SW480 (cell line): ENCODE measurements at regions not wholly inside any gene's neighbourhood (a gene's known extent, or its start where the extent isn't known, plus 50 kb on each side); places are given as distances from the start of the nearest gene placed in this dataset.
"Not testable (repeated sequence)": the region's sequence is repeated elsewhere in the genome, so short reads cannot be mapped to it uniquely, and the experiment has no call there.

Experiments
- DNase-seq: peaks from one replicate; pipeline ENCODE4 v3.0.0-alpha.2; 2016; ENCODE audit warnings: low spot score

DNA sequence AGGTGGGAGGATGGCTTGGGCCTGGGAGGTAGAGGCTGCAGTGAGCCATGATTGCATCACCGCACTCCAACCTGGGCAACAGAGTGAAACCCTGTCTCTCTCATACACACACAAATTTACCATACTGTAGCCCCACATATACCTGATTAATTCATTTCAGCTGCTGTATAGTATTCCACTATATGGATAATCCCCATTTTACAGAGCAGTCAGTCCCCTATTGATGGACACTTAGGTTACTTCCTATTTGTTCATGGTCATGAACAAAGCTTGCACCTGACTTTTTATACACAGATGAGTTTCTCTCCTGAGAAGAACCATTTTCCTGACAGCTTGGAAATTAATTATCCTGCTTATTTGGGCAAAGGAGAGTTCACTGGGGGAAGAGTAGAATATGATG is 59.2 kb downstream of the EMX2 start:
- no peak for DNase-seq

GRCh38 chr10:117603081-117603480 is 60.5 kb downstream of the EMX2 start:
- DNase-seq: no peak

- DNase-seq: no peak
These were observed 61.2 kb downstream of the EMX2 start for GRCh38 chr10:117603726-117604125.

- DNase-seq: no peak
These were observed 66.7 kb downstream of the EMX2 start for GRCh38 chr10:117609095-117609795.

- DNase-seq: no peak
These were observed 67.2 kb downstream of the EMX2 start for GRCh38 chr10:117609796-117610170.

GRCh38 chr10:117610321-117610720 is 67.8 kb downstream of the EMX2 start:
- DNase-seq: no peak

DNA sequence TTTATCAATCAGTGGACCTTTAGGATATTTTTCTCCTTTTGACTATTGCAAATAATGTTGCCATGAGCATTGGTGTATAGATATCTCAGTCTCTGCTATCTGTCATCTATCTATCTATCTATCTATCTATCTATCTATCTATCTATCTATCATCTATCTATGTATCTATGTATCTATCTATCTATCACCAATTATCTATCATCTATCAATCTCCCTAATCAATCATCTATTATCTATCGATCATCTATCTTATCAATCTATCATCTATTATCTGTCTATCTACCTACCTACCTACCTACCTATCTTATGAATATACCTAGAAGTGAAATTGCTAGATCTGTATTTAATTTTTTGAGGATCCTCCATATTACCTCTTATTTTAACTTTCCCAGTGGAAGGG is 69.6 kb downstream of the EMX2 start:
- no peak for DNase-seq

- no peak for DNase-seq
These were observed 73.1 kb downstream of the EMX2 start for GRCh38 chr10:117615649-117616048.

DNA sequence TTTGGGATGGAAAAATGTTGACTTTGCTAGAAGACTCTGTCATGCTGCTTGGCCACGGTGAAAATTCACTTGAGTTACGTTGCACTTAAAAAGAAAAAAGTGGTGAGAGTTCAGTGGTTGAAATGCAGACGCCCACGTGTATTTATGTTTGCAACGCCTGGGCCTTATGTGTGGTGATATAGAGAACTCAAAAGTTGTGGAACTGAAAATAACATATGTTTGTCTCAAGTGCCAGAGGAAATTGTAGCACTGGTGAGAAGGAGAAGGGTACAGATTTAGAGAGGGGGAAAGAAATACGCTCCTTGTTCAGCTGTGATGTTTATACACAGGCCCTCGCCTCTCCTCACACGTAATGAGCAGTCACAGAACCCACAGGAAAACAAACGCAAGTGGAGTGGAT is 73.6 kb downstream of the EMX2 start:
- no peak for DNase-seq

DNA sequence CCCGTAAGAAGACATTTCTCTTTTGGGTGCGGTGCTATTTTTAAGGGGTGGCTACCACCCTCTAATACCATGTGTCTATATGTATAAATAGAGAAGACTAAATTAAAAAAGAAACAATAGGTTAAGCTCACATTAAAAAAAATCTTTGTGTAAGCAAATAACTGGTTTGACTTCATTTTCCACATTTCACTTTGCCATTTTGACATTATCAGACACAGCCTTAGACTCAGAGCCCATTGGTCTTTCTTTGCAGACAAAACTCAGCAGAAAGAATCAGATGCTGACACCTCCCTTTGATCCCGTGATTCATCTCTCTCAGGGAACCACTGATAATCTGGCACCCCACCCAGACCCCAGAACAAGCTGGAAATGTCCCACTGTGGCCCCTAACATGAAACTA is 74.5 kb downstream of the EMX2 start:
- no peak for DNase-seq

- no peak for DNase-seq
These were observed 75.1 kb downstream of the EMX2 start for GRCh38 chr10:117617659-117618058.

GRCh38 chr10:117619223-117619622 is 76.7 kb downstream of the EMX2 start:
- DNase-seq: no peak

DNA sequence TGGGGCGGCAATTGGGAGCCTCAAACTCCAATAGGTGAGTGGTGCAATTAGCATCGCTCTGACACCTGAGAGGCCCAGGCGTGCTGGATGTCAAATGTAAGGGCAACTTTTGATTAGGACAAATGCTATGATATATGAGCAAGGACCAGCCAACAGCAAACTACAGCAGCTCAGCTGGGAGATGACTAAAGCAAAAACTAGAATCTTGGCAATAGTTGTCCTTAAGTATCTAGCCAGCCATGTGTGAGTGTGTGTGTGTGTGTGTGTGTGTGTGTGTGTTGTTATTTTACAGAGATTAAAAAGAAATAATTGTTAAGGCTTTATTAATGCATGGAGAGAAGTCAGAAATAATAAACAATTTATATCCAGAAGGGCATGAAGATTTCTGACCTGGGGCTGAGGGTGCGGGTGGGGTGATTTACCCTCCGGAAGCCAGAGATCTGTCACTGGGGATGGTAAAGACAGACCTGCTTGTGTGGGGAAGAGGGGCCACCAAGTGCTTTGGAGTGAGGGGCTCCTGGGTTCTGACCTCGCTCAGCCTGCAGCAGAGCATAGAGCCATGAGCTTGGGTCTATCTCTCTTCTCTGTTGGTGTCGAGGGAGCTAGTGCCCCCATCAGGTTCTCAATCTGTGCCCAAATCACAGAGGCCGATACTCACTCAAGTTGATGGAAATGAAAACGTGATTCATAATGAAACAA is 77.3 kb downstream of the EMX2 start:
- DNase-seq: no peak

DNA sequence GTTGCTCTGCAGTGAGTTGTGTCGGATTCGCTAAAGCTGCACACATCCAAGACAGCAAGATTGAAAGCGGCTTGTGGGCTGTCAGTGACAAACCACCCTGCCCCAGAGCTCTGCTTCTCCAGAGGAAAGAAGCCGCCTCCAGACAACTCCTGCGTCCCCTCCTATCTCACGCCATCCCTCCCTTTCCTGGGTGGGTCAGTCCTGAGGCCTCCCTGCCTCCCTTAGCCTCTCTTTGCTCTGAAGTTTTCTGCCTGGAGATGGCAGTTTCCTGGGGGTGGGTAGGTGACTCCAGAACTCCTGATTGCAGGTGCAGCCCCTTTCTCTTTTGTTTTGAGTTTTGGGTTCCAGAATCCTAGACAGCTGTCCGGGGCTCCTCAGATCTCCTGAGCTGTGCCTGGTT is 78.7 kb downstream of the EMX2 start:
- no peak for DNase-seq

GRCh38 chr10:117621795-117622420 is 79.4 kb downstream of the EMX2 start:
- DNase-seq: no peak

GRCh38 chr10:117622471-117623184 is 80.1 kb downstream of the EMX2 start:
- DNase-seq: no peak

GRCh38 chr10:117626228-117626627 is 83.7 kb downstream of the EMX2 start:
- no peak for DNase-seq

DNA sequence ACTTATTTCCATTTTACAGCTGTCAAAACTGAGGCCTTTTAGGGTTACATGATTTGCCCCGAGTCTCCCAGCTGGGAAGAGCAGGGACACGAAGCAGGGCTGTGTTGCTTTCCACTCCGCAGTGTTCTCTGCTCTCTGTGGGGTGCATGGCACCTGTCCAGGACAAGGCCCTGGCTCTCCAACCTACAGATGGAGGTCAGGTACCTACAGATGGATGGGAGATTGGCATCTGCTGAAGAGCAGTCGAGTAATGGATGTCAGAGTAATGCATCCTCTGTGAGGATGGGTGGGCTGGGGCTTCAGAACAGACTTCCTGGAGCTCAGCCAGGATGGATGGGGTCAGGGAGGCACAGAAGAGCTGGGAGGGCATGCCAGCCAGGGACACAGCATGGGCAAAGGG is 85.0 kb downstream of the EMX2 start:
- no peak for DNase-seq

DNA sequence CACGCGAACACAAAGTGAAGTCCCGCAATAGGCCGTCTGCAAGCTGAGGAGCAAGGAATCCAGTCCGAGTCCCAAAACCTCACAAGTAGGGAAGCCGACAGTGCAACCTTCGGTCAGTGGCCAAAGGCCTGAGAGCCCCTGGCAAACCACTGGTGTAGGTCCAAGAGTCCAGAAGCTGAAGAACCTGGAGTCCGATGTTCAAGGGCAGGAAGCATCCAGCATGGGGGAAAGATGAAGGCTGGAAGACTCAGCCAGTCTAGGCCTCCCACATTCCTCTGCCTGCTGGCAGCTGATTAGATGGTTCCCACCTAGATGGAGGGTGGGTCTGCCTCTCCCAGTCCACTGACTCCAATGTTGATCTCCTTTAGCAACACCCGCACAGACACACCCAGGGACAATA is 87.2 kb downstream of the EMX2 start:
- not testable (repeated sequence) for DNase-seq

DNA sequence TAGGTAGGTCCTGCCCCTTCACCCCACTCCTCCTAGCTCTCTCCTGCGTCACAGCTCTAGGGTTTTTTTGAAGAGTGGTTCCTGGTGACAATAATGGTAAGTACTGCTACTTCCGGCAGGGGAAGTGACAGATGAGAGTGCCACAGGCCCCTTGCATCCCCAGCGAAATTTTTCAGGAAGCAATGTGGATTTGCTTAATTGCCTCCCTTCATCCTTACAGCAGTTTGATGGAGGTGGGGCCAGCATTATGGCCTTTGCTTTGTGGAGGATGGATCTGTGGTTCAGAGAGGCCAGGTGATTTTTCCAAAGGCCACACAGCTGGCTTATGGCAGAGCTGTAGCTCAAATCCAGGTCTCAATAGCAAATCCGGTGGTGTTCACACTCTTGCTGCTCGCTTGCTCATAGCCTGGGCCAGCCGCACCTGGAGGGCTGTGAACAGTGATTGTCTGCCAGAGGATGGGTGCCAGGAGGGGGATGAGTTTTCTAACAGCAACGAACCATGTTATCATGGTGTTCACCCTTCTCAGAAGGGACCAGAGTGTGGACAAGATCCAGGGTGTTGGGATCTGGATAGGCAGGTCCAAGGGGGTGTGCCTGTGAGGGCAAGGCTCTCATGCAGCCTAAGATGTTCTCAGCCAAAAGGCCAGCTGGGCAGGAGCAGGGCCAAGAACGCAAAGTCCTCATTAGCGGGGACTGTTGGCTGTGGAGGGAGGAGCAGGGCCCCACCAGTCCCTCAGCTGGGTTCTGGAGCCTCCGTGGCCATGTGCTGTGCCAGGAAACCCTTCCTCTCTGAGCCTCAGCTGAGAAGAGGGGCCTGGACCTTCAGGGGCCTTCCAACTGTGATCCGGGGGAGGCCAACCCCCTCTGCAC is 89.0 kb downstream of the EMX2 start:
- DNase-seq: no peak

GRCh38 chr10:117632406-117632805 is 89.9 kb downstream of the EMX2 start:
- DNase-seq: no peak

DNA sequence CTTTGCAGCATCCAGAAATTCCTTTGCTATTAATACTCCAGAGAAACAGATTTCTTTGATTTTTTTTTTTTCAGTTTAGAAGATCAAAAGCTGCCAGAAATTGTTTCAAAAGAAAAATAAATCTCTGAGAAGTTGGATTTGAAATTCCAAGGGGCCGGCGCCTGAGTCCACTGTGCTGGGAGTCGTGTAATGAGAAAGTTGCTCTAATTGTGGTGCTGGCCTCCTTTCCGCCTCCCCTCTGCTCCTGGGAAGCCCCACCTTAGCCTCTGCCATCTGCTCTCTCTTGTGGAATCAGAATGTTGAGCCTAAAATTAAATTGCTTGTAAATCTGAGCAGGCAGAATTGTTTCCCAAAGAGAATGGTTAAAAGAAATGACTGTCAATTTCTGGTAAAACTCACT is 93.3 kb downstream of the EMX2 start:
- DNase-seq: no peak
